ENCODE measurements at regions not wholly inside any gene's neighbourhood (a gene's known extent, or its start where the extent isn't known, plus 50 kb on each side); places are given as distances from the start of the nearest gene placed in this dataset.
A peak's percentile ranks its signal among the peaks of the same experiment; 100 is the strongest.
"Not testable (repeated sequence)": the region's sequence is repeated elsewhere in the genome, so short reads cannot be mapped to it uniquely, and the experiment has no call there.

DNA sequence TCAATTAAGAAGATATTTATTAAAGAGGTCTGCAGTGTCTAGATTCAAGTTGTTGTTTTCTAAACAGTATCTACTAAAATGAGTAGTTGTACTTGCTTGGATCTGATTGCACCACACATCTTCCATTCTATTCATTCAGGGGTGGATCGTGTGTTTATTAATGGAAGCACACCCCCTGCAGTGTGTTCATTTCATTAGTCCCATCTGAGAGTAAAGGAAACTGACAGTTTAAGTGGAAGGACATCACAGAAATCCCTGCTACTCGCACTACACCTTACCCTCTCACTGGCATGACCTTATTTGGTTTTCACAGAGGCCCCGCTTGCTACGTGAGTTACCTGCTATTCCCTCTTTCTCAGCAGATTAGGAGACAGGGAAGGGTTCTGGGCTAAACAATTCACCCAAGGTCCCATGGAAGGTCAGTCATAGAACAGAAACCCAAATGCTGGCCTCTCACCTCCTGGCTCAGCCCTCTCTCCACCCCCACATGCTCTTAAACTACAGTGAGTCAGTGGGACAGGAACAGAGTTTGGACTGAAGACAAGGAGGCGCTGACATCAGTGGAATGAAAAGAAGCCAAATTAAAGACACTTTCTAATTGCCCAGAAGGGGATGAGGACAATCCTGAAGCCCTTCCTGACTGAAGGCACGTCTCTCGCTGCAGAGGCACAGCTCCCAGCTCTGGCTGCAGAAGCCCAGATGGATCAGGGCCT lies 369.2 kb upstream of the NRP1 start:
- no peak for DNase-seq (ENCODE audit: low spot score)

DNA sequence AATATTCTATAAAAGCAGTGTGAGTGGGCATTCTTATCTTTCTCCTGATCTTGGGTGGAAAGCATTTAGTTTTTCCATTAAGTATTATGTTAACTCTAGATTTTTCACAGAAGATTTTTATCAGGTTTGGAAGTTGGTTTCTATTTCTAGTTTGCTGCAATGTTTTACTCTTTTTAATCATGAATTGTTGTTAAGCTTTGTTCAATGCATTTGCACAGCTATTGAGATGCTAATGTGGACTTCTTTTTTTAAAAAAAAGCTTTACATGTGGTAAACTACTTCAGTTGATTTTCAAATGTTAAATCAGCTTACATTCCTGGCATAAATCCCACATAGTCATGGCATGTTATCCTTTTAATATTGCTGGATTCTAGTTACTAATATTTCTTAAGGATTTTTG lies 363.6 kb upstream of the NRP1 start:
- no peak for DNase-seq (ENCODE audit: low spot score)

DNA sequence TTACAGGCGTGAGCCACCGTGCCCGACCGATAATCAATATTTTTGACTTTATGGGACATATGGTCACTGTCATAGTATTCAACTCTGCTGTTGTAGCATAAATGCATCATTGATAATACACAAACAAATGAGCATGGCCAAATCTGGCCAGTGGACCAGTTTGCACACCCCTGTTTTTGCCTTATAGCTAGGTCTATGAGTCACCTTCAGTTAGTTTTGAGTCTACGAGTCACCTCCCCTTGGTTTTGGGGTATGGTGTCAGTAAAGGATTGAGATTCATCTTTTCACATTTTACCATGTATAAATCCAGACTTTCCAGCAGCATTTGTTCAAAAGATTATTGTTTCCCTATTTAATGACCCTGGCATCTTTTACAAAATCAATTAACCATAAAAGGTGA lies 362.5 kb upstream of the NRP1 start:
- DNase-seq (ENCODE audit: low spot score), result no peak

DNA sequence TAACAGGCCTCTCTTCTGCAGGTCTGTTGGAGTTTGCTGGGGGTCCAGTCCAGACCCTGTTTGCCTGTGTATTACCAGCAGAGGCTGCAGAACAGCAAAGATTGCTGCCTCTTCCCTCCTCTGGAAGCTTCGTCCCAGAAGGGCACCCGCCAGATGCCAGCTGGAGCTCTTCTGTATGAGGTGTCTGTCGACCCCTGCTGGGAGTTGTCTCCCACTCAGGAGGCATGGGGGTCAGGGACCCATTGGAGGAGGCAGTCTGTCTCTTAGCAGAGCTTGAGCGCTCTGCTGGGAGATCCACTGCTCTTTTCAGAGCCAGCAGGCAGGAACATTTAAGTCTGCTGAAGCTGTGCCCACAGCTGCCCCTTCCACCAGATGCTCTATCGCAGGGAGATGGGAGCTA lies 361.1 kb upstream of the NRP1 start:
- no peak for DNase-seq (ENCODE audit: low spot score)

DNA sequence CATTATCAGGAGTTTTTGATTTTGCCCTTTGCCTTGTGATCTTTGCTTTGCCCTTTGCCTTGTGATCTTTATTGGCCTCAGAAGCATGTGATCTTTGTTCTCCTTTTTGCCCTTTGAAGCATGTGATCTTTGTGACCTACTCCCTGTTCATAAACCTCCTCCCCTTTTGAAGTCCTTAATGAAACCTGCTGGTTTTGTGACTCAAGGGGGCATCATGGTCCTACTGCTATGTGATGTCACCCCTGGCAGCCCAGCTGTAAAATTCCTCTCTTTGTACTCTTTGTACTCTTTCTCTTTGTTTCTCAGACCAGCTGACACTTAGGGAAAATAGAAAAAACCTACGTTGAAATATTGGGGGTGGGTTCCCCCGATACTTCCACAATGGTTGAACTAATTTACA lies 356.1 kb upstream of the NRP1 start:
- not testable (repeated sequence) for DNase-seq (ENCODE audit: low spot score)

DNA sequence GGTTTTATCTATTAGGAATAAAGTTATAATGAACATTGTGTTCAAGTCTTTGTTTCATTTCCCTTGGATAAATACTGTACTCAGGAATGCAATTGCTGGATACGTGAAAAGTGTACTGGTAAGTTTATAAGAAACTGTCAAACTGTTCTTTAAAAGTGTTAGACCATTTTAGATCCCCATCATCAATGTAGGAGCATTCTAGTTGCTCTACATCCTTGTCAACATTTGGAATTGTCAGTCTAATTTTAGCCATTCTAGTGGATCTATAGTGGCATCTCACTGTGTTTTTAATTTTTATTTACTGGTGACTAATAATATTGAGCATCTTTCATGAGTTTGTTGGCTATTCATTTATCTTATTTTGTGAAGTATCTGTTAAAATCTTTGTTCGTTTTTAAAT lies 354.0 kb upstream of the NRP1 start:
- DNase-seq (ENCODE audit: low spot score), result no peak

DNA sequence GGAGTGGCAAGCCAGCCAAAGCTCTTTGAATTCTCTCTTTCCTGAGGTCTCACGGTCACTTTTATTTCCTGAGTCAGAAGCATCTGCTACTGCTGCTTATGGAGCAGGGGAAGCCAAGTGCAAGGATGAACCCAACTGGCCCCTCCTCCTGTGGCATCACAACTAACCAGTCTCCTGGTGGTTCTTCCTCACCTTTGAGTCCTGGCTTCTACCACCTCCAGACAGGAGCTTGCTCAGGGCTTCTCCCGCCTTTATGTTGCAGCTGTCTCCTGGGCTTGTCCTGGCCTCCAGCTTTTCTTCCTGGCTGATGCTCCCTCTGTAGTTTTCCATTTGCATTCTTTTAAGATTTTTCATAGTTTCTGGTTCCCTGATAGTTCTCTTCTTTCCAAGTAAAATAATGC lies 349.7 kb upstream of the NRP1 start:
- no peak for DNase-seq (ENCODE audit: low spot score)

DNA sequence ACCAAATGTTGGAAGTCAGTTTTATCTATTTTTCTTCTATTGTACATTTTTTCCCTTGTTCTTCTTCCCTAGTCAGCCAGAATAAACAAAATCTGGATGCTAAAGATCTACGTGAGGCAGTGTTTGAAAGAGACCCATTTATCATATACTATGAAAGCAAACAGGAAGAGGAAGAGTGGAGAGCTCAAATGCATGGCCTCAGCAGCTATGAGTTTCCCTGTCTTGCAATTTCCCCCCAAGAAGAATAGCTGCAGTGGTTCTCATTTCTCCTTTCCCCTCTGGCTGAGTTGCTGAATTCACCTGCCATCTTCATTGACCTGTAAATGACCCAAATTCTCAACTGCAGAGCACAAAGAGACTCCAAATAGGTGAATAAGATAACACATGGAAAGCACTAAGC lies 347.1 kb upstream of the NRP1 start:
- no peak for DNase-seq (ENCODE audit: low spot score)

DNA sequence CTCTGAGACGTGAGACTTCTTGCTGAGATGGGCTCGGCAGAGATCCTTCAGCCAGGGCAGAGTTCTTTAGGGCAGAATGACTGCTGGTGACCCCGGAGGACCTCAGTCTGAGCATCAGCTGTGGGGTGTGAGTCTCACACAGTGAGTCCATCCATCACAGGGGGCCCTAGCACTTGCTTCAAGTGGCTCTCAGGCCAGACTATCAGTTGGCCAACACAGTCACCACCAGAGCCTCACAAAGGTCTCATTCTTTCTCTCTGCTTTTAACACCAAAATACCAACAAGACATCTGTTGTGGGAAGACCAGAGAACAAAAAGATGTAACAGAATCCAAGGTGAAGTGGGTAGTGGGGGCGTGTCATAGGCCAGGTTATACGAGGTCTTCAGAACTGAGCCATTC lies 345.6 kb upstream of the NRP1 start:
- no peak for DNase-seq (ENCODE audit: low spot score)

DNA sequence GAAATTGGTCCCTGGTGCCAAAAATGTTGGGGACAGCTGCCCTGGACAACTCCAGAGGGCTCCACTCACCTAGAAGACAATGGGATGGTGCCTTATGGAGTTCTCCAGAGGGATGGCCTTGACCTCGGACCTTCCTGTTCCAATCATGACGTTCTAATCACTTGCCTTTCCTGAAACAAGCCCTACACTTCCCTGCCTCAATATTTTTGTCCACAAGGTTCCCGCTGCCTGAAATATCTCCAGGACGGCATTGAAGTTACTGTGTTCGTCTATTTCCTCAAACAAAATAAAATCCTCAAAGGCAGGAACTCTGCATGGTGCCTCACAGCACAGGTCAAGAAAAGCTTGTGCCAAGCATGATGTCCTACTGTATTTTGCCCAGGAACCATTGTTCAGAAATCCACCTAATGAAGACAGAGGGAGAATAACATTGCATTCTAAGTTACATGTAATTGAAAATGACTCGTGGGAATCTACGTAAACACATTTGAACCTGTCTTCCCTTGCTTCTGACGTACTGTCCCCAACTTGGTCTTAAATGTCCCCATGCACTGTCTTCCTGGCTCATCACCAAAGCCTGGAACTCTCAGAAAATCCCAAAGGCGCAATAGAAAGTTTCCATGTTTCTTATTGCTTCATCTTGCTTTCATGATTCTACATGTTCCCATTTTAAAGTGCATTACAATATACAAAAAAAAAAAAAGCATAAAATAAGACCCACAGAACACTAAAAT lies 342.3 kb upstream of the NRP1 start:
- DNase-seq (ENCODE audit: low spot score), result no peak

DNA sequence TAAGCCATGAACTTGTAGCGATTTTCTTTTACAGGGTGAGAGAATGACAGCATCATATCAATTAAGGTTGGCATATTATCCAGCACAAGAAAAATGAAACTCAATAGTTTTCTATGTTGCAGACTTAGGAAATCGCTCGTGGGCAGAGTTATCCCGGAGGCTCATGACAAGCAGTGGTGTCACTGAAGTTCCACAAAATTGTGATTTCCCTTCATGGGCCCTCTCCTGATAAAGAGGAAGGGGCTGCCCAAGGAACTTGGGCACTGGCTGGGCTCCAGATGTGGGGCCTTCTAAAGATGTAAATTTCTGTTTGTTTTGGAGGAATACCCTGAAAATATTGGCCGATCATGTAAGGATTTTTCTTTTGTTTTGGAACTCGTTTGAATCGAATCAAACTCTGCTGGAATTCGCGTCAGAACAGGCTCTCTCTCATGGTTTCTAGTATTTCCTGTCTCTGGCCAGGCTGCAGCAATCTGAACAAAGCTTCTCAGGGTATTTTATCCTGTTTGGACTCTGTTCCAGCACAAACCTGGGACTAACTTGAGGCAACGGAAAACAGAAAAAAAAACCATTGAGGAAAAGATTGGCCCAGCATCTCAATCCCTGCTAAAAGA lies 340.6 kb upstream of the NRP1 start:
- no peak for DNase-seq (ENCODE audit: low spot score)

DNA sequence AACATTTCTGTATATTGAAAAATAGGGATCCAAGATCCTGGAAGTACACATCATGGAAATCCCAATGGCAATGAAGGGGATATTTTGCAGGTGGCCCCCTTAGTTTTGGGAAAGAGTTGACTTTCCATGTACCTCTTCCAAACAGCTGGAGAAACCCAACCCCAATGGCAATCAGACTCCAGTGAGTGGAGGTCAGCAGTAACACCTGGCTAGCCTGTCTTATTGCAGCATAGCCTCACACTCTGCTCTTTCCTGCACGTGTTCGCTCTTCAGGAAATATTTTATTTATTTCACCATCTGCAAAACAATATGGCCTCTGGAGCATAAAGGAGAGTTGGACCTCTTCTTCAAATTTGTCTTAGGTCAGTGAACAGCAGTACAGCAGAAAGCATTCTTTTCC lies 340.0 kb upstream of the NRP1 start:
- no peak for DNase-seq (ENCODE audit: low spot score)

DNA sequence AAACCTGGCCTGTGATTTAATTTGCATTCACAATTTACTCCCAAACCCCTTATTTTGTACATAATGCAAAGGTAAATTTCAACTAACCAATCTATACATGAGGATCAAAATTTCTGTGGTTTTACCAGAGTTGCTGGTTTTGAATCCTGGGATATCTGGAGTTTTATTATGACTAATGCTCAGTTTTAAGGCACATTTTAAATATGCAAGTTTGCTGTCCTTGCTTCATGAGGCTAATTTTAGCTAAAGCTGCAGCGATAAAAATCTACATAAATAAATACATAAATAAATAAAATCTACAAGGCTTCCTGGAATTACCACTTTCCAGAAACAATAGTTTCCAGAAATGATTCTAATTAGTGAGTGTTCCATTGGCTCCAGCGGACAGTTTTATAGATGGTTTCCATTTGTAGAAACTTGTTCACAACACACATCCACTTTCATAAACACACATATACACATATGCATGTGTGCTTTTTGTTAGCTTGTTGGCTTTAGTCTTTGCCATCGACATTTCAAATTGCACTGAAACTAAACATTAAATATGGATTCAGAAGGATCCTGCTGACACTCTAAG lies 339.5 kb upstream of the NRP1 start:
- no peak for DNase-seq (ENCODE audit: low spot score)

DNA sequence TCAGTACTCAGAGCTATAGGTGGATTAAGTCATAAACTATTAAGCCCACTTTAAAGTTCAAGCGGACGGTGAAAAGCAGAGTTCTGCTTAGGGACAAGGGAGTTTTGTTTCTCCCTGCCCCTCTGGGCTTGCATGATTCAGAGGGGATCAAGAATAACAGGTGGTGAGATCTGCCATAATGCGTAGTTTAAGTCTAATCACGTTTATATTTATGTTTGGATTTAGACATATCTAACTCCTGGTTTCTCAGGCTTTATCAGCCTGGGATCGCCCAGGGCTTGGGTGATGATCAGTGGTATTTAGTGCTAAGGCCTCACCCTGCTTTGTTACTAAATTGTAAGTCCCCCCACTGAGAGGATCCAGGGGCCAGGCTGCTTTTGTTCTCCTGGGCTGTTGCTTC lies 335.4 kb upstream of the NRP1 start:
- no peak for DNase-seq (ENCODE audit: low spot score)

DNA sequence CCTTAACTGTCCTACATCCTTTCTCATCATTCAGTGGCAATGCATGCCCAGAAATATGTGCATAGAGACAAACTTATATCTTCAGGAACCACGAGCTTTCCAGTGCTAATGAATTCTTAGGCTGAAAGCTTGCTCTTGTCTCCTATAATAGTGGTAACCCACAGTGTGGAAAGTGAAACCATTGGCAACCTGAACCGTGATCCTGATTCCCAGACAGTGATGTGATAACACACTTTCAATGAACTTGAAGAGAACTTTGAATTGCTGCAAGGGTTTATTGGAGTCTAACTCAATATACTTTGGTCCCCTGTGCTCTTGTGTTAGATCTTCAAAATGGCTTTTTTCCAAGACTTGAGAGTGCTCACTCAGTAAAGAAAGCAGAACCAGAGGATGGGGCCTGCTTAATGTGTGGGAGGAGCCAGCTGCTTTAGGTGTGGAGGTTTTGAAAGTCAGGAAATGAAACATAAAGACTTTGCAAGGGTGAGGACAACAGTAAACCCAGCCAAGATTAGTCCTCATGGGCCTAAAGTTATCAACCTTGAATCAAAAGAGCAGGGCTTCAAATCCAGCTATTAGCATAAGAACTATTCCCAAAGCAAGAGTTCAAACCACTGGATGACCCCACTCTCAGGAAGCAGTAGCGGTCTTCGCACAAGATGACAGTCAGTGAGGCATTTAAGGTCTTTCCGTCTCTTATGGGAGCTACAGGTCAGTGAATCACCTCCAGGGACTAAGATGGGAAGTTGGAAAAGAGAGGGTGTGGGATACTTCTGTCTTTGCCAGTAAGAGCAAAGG lies 332.4 kb upstream of the NRP1 start:
- DNase-seq (ENCODE audit: low spot score), result no peak

DNA sequence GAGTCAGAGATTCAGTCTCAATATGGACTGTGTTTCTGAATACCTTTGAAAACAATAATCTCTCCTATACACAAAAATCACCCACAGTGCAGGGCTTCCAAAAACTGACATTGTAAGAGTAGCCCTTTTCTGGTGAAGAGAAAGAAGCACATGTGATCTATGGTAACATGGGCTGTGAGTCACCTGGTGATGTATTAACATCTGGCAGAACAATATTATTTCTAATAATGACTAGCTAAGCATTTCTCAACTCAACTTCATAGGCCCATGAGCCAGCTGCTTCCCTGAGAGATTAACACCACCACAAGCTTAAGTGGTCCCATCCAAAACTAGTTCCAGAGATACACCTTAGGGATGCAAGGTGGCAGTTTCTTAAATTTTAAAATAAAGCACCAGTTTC lies 331.0 kb upstream of the NRP1 start:
- DNase-seq (ENCODE audit: low spot score), result no peak

DNA sequence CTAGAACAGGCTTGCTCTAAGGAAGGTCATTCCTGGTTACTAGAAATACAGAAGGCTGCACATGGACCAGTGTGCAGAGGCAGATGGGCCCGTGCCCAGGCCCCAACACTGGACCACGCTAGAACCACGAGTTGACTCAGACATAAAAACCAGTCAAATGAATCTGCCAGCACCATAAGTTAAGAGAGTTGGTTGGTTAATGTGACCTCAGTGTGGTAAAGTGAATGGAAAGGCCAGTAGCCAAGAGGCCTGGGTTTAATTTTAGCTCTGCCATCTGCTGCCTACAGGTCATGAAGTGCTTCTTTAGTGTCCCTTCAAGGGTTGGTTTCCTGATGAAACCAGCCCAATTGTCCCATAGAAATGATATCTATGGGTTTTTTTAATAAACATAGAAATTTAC lies 329.6 kb upstream of the NRP1 start:
- no peak for DNase-seq (ENCODE audit: low spot score)

DNA sequence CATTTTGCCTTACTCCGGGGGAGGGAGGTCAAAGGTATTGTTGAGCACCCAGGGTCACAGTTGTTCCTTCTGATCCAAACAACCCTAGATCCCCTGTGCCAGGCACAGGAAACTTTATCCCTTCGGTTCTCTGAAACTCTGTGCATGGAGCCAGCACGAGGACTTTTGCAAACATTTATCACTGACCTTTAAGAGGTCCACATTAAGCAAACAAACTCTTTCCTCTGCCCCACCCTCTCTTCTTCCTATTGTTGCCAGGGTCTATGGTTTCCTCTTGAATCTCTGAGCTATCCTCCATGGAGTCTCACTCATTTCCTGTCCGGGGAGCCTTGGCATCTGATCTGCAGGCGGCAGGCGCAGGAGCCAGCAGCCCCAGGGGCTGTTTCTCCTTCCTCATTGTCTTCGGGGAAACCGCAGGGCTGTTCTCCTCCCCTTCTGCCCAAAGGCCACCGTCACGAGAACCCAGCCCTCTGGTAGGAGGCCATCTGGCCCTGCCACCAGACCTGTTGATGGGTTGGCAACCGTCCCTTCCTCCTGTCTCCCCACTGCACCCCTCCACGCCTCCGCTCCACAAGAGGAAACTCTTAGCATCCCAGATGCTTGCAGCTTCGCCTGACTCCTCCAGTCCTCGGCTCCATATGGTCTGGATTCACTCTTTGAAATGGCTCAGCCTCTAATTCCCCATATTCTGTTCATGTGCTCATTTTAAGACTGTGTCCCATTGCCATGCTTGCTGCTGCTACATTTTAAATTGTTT lies 327.3 kb upstream of the NRP1 start:
- peak; percentile 23 for DNase-seq (ENCODE audit: low spot score)

DNA sequence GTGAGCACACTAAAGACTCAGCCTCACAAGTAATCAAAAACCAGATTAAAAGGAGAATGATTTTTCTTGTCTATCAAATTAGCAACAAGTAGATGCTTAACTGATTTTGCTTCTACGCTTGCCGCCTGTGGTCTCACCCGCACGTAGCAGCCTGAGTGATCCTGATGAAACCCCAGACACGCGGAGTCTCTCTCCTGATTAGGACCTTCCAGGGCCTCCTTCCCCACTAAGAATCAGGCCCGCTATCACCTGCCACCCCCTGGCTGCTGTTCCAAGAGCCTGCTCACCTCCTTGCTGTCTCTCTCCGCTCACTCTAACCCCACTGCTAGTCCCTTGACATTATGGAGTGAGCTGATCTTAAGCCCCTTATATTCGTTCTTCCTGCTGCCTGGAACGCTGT lies 325.9 kb upstream of the NRP1 start:
- no peak for DNase-seq (ENCODE audit: low spot score)

DNA sequence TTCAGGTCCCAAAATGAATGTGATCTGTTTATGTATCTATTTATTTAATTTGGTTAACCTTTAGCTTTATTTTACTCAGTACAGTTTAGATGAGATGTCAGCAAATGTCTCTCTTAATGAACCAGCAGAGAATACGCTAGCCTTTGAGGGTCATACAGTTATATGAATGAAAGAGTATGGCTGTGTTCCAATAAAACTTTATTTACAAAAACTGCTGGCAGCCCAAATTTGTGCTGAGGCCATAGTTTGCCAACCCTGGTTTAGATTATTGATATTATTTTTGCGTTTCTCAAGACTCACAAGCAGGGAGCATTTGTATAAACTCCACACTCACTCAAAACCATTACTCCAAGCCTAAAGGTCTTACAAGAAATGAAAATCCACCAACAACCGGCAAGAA lies 323.4 kb upstream of the NRP1 start:
- DNase-seq (ENCODE audit: low spot score), result no peak

DNA sequence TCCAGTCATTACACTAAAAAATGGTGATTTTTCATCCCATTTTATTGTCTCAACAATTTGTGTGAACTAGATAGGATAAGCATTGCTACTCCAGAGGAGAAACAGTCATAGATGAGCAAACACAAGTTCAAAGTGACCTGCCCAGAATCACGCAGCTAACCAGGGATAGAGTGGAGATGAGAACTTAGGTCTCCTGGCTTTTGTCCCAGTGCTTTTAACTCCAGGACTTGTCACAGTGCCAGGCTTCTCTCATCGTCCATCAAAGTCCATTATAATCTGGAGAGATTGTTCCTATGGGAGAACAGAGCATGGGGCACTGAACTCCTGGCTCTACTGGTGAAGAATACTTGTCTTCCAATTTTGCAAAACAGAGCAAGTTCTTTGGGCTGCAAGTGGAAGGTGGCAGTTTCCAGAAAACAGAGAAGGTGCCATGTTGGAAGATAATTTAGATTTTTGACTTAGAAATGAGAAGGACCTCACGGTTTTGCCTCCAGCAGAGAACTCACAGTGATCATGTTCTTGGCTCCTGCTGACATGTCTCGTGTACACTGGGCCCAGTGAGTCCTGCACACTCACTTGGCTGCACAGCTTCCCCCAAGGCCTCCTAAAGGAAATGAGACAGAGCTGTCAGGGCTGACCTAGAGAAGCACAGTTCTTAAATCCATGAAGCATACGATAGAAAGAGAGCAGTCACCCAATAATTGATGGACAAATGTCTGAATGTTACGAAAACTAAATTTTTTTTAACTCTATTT lies 322.9 kb upstream of the NRP1 start:
- no peak for DNase-seq (ENCODE audit: low spot score)
